DMS153 (cell line): ENCODE measurements at regions not wholly inside any gene's neighbourhood (a gene's known extent, or its start where the extent isn't known, plus 50 kb on each side); places are given as distances from the start of the nearest gene placed in this dataset.

ENCODE experiments used
- DNase-seq: peaks from one replicate; lab custom pipeline; 2025; lab: John Stamatoyannopoulos, UW

DNA sequence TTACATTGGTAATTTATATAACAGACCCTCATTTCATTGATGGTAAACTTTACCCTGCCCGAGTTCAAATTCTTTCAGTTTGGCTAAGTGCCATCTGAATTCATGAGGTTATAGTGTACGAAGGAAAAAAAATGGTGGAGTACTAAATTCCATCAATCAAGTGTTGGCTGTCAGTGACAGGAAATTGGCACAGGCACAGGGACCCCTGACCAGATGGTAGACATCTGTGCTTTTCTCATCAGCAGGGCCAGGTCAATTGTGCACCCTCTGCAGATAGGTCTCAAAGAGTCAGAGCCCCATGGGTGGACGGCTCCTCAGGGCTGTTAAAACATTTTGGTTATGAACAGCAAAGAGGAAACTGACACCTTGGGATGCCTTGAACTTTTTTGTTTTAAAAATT, 439.2 kb downstream of the SETBP1 start:
- DNase-seq: no peak

DNA sequence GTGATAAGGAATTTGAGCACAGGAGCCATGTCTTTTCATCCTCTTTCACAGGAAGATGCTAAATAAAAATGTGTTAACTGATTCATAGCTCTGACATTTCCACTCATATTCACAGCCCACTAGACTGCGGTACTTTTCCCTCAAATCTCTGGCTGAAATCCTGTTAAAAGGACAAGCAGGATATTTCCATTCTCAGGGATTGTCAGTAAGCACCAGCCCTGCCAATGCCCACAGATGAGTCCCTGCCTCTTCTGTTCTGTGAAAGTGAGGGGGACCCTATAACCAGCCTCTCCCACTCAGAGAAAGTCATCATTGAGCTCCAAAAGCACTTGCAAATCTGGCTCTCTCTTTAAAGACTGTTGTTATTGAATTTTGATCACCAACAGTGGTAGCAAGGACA, 440.5 kb downstream of the SETBP1 start:
- no peak for DNase-seq

DNA sequence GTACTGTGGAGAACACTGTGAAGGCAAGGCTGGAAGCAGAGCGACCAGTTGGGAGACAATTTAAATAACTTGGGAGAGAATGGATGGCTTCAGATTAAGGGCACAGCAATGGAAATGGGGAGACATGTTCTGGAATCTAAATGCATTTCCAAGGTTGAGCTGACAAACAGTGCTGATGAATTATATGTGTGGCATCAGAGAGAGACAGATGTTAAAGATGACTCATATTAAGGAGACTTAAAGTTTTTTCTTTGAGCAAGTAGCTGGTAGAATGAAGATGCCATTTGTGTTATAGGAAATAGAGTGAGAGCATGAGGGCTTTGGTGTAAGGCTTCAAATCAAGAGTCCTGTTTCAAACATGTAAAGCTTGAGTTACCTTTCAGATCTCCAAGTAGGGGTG, 441.8 kb downstream of the SETBP1 start:
- DNase-seq: no peak

DNA sequence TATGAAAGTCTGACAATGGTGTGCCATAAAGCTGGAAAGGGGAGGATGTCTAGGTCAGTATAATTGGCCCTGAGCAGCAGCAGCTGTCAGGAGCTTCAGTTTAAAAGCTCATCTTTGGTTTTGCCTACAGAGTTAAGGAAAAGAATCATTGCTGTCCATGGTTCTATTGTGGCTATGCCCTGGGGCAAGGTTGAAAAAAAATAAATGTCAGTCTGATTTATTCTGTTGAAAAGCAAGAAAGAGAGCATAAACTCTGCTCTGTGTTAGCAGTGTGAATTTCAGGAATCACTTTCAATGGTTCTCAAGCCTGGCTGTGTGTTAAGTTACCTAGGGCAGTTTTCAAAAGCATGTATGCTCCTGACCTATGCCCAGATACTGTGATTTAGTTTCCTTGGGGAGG, 446.7 kb downstream of the SETBP1 start:
- no peak for DNase-seq

DNA sequence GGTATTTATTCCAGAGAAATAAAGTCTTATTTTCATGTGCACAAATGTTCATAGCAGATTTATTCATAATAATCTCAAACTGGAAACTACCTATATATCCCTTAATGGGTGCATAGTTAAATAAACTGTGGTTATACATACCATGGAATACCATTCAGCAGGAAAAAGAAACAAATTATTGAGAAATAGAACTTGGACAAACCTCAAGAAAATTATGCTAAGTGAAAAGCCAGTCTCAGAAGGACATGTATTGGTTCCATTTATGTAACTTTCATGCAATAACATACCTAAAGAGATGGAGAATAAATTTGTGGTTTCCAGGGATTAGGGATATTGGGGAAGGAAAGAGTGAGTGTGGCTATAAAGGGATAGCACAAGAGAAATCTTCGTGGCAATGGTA, 452.6 kb downstream of the SETBP1 start:
- no peak for DNase-seq

DNA sequence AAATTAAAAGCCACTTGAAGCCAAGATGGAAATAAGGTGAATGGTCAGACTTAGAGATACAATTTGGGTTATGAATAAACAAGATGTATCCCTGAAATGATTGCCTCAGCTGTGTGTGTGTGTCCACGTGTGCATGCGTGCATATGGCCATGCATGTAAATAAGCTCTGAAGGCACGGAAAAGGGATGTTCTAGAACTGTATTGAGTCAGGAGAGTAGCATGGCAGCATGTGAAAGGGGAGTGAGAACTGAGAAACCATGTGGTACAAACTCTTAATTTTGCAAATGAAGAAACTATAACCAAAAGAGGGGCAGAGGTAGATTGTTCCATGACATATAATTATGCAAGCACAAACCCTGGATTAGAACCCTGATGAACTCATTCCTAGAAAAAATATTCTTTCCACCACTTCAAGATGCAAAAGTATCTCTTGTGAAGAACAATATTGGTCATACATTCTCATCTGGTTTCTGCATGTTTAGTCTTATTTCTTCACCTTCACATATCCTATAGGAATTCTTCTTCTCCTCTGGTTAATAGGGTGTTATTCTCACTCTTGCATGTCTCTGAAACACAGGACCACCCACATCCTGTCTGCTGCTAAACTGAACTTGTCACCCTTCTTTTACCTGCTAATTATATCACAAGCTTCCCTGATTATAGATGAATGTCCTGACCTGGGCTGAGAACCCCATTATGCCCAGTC, 455.8 kb downstream of the SETBP1 start:
- no peak for DNase-seq

DNA sequence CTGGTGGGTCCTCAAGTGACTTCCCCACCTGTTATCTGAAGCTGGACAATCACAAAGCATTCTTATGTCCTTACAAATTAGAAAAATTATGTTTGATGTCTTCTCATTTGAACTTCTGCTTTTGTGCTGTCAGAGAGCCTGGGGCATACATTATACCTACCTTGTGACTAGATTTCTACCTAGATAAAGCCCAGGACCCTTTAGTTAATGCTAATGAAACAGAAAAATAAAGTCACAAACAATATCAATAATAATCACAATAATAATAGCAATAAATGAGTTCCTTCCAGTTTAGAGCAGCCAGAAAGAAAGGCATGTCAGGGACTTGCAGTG, 456.4 kb downstream of the SETBP1 start:
- DNase-seq: no peak

DNA sequence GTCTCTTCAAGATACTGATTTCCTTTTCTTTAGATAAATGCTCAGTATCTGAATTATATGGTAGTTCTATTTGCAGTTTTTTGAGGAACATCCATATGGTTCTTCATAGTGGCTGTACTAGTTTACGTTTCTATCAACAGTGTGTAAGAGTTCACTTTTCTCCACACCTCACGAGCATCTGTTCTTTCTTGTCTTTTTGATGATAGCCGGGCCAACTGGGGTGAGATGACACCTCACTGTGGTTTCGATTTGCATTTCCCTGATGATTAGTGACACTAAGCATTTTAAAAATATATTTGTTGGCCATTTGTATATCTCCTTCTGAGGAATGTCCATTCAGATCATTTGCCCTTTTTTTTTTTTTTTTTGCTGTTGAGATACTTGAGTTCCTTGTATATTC, 458.8 kb downstream of the SETBP1 start:
- DNase-seq: no peak

DNA sequence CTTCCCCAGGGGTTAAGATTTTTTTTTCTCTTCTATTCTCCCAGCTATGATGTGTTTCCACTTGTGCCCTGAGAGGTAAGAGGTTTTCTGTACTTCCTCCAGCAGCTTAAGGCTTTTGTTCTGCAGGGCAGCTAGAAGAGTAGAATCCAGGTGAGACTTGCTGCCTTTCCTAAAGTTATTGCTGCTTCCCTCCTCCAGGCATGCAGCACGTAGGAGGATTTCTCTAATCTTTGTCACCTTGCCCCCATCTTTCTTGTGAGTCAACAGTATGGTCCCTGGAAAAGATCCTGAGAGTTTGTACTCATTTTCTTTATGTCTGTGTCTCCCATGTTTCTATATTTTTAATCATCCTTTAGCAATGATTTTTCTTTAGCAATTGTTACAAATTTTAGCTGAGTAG, 462.2 kb downstream of the SETBP1 start:
- DNase-seq: no peak

DNA sequence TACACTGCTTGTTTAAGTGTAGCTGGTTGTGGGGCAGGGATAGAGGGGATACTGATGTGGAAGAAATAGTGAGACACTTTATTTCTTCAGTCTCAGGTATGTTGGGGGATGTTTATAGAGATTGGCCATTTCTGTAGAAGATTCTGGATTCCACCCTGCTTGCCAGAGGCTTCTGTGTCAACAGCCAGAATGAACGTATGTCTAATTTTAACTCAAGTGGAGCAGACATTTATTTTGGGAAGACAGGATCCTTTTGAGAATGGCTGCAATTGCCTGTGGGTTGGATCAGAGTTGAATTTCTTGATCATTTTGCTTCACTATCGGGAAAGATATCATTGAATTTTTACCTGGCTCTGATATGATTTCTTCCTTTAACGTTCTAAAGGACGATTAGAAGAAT, 465.6 kb upstream of the SLC14A2 start:
- DNase-seq: no peak

DNA sequence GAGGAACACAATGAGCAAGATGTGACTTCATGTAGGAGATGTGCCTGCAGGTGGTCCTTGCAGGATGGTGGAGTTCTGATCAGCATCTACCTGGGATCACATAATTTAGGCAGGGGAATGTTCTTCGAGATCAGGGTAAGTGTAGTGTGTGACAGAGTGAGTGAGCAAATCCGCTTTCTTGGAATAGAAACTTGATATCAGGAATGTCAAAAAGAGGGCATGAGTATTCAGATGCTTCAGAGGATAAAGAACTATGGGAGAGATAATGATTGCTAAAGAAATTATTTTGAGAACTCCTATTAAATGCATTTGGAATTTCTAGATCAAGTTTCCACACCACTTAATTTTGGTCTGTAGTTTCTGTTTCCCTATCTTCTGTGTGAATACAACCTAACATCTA, 463.6 kb upstream of the SLC14A2 start:
- no peak for DNase-seq

DNA sequence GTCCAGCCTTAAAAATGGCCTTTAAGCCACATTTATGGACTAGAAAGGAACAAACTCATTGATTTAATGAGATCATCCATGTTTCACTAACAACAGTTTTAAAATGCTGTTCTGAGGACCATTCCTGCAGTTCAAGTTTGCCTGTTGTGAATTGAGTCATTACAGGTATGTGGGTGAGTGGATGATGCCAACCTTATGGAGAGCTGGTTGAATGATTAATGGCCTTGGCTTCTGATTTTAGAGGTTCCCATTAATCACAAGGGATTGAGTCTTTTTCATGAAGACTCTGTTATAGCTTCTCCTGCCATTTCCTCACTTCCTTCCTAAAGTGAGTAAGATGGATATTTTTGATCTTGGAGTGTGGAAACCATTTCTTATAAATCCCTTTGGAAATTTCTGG, 459.8 kb upstream of the SLC14A2 start:
- no peak for DNase-seq

DNA sequence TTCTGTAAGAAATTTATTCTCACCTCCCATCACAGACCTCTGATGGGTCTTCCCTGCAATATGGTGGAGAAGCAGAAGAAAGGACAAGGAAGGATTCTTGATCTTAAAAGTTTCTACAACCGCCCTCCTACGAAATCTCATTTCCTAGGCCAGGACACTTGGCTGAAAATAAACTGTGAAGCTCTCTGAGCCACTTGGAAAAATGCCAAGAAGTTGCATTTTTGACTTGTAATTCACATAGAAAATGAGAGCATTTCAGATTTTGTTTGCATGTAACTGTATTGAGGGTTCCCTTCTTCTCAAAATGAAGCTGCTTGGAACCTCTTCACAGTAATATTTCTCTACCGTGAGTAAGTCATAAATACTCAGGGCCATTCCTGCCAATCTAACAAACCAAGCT, 458.3 kb upstream of the SLC14A2 start:
- DNase-seq: no peak

DNA sequence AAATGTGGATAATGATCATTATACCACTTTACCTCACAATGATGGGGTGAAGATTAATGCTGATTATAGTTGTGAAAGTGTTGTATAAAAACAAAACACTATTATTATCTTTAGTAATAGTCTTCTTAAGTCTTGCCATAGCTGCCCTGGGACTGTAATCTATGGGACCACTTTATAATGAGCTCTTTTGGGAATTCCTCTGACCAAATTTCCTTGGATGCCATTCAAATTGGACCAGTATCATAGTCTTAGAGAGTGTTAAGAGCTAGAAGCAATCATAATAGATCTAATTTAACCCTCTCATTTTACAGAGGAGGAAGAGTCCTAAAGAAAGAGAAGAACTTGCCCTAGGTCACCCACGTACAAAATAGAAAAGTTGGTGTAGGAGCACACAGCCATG, 457.7 kb upstream of the SLC14A2 start:
- DNase-seq: no peak

DNA sequence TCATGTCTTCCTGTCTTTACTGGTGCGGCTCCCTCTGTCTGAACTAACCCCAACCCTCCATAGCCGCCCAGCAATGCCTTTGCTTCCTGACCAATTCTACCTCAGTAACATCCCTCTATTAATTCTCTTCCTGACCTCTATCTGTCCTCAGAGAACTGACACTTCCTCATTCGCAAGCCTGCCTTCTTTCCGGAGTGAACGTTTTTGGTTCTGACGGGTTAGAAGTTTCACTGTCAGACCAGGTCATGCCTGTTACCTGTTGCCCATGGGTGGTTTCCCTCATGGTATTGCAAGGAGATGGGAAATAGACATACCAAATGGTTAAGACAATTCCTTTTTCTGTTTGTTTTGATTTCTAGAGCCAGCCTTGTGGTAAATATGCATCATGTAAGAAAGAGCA, 453.4 kb upstream of the SLC14A2 start:
- DNase-seq: no peak

DNA sequence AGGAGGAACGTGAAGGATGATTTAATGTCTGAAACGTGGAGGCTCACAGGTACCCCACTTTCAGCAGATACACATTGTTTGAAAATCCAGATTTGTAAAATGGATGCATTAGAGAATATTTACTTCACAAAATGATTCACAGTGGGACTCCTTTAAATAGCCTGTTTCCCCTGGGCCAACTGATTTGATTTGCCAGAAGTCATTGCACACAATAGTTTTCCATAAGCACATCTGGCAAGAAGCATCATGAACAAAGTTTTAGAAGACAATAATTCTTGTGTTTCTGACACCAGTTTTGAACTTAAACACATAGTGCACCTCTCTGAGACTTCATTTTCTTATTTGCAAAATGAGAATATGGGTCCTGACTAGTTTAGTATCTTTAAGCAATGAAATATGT, 451.4 kb upstream of the SLC14A2 start:
- DNase-seq: no peak

DNA sequence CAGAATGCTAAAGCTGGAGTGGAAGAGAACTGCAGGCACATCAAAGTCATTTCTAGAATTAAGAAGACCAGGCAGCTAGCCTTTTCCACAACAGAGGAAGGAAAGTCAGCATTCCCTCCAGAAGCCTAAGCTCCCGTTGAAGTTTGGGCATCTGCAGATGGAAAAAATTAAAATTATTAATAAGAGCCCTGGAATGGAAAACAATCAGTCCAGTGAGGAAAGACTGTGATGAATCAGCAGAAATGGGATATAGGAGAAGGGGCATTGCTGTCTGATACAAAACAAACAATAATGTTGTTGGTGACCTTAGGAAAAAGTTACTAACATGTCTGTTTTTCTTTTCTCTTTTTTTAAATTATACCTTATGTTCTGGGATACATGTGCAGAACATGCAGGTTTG, 450.7 kb upstream of the SLC14A2 start:
- DNase-seq: no peak

DNA sequence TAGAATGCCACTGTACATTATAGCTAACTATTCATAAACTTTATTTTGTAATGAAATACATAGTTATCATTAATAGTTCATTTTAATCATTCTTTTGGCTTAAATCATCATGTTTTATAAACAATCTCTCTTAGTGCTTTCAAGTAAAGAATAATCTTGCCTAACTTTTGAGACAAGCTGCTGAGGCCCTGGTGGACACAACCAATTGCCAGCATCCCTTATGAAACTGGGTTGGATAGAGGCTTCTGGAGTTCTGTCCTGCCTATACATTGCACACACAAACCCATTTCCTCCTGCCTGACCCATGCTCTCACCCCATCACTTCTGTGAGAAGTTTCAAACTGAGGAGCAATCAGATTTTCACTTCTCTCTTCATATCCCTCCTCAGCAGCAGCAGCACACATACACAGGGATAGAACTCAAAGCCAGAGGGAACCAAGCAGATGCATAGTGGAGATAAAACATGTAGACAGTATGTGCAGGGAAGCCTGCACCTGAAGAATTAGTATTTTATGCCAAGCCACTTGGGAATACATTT, 450.0 kb upstream of the SLC14A2 start:
- DNase-seq: no peak

DNA sequence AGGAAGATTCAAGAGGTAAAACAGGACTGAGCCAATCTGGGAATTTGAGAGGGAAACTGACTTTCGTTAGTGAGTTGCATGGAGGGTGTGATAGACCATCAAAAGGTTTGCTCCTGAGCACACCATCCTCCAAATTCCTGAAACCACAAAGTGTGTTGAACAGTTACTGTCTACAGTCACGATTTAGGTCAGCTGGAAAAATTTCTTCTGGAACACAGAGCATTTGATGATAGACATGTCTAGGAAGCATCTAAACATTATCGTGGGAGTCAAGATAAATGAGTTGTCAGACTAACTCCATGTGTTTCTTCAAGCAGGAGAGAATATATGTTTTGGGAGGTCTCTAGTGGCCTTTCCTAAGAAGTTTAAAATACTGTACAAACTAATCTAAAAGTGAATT, 449.4 kb upstream of the SLC14A2 start:
- no peak for DNase-seq

DNA sequence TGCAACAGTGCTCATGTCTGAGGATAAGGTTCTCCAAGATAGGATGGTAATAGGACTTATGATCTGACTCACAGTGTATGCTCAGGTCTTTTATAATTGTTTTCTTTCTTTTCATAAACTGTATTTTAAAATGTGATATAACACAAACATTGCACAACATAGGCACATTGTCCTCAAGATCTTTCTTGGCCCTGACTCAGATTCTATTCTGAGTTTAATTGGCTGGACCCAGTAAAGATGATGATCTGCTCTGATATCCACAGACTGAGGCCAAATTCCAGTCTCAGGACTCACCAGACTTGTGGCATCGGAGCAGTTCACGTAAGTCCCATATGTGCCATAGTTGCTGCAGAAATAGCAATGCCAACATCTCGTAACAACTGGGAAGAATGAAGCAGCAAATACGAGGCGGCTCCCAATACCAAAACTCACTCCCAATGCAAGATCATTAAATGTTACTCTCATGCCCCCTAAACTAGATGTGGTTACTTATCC, 448.9 kb upstream of the SLC14A2 start:
- DNase-seq: no peak

DNA sequence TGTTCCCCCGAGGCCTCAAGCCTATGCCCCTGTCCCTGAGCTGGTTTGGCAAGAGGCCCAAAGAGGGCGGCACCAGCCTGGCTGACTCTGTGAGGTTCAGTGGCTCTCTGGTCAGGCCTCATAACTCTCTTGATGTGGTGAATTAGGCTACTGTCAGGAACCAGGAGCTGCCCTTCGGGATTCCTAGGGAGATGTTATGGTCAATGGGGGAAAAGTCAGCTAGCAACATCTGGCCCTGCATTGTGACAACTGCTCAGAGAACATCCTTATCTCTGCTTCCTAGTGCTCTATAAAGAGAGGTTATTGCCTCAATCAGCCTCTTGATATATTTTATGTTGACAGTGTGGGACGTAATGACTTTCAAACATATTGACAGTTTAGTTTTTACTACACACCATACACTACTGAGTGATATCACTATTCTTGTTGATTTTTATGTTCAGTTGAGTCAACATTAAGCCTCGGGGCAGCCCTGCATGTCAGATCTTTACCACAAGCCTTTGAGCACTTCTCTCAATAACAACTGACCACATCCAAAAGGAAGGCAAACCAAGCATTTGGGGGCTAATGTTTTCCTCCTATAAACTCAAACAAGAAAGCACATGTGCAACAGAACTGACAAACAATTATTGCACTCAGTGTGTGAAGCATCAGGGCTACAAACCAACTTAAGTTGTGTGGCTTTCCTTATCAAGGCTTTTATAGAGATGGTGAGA, 448.3 kb upstream of the SLC14A2 start:
- DNase-seq: peak; percentile 84

DNA sequence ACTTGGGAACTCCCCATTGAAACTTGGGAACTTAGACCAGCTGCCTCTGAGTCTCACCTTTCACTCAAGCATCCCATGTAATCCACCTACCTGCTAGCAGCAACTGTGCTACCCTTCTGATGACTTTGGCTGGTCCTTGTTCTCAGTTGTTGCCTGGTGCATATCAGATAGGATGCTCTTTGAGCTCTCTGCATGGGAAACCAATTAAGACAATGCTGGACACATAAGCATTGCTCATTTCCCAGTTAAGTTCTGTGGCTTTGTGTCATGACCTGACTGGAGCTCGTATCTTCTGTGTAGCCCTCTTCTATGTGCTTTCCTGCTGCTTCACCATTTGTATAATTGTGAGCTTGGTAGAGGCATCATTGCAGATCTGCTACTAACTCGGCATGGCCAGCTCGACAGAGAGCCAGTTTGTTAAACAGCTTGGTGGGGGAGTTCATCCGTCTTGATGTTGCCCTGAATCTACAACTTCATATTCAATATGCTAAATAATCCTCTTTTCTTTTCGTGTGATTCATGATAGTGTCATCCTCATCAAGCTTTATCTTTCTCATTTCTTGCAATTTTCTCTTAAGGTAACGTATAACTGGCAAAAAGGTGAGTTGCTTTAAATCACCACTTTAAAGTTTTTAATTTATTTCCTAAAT, 447.5 kb upstream of the SLC14A2 start:
- no peak for DNase-seq
